HG03159 (cell line): ENCODE measurements at regions not wholly inside any gene's neighbourhood (a gene's known extent, or its start where the extent isn't known, plus 50 kb on each side); places are given as distances from the start of the nearest gene placed in this dataset.

Experiments
- ATAC-seq: cut with Tn5 transposase; IDR thresholded peaks from one replicate; pipeline ENCODE4 v1.9.1; 2021; ENCODE audit warnings: mild to moderate bottlenecking, moderate library complexity; ENCODE audit not compliant: unreplicated experiment

DNA sequence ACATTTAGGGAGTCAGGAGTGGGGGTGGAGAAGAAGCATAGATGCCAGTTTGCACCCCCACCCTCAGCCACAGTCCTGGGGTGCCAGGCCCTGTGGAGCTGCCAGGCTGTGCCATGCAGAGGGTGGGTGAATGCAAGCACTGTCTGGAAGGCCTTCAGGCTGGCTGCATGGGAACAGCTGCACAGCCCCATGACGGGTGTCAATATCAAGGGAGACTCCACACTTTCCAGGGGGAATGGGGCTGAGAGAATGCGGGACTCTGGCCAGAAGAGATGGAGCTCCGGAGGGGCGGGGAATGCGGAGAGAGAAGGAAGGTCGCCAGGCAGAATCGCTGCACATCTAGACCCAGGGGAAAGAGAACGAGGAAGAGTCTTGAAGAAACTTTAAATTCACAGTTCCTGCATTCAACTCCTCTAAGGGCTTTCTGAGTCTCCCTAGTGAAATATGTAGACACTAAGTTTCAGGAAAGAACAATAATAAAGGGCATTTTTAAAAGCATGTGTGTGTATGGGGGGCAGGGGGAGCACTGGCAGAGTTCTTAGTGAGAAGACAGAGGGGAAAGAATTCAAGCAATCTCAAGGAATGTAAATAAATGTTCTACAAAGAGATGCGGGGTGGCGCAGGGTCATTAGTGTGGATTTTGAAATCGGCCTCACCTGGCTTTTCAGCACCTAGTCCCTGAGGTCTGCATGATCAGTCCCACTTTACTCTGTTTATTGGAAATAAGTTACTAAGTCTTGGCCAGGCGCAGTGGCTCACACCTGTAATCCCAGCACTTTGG lies 59.1 kb downstream of the BOD1 start:
- no peak for ATAC-seq

DNA sequence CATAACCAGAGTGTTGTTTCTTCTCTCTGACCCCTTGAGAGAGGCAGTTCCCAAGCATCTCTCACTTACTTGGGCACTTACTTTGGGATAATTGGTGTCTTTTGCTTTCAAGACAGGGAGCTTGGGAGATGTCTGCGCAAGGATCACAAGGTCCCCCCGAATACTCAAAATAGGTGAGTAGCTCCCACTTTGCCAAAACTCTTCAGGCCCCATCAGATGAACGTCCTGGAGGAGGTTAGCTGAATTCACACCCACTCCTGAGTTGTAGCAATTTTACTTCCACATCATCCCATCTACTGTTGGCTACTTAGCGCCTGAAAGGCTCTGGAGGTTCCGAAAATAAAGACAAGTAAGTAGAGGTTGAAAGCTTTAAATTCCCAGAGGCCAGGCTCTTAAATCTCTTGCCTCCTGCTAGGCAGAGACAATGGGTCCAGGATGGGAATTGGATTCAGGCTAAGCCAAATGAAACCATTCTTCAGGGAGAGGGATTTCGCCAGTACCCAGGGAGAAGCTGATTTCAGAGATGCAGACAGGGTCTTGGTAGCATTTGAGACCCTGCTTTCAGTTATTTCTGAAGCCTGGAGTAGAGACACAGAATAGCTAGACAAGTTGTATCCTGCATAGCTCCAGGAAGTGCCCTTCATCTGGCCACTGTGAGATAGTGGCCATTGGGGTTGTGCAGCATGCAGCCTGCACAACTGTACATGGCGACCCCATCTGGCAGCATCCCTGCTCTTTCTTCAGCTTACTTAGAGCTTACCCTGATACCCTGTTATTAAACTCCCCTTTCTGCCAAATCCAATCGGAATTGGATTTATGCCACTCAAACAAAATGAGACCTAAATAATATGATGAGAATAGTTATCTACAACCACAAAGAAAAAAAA lies 60.1 kb downstream of the BOD1 start:
- ATAC-seq = no peak

DNA sequence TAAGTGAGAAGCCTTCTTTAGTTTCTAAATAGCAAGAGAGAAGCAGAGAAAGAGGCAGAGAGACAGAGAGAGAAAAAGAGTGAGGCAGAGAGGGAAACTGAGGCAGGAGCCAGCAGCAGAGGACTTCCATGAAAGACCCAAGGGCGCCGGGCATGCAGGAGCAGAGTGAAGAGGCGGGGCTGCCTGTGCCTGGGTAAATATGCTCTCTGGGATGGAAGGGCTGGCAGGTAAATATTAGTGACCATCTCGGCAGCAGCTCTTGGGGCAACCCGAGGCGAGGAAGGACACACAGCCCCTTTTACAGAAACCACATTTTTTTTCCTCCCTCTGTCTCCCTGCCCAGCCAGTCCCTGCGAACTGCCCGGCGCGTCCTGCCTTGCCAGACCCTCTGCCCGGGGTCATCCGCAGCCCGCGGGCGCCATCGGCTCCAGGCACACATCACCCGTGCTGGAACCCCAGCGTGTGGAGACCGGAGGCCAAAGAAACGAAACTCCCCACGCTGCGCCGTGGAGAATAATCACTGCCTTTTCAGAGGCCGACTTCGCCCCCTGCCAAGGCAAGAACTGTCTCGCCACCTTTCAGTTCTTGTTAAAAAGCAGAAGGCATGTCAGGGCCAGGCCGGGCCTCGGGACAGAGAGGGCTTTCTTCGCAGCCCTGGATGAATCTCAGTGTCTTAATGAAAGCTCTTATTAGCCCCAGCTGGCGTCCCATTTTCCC lies 61.3 kb downstream of the BOD1 start:
- ATAC-seq = no peak

DNA sequence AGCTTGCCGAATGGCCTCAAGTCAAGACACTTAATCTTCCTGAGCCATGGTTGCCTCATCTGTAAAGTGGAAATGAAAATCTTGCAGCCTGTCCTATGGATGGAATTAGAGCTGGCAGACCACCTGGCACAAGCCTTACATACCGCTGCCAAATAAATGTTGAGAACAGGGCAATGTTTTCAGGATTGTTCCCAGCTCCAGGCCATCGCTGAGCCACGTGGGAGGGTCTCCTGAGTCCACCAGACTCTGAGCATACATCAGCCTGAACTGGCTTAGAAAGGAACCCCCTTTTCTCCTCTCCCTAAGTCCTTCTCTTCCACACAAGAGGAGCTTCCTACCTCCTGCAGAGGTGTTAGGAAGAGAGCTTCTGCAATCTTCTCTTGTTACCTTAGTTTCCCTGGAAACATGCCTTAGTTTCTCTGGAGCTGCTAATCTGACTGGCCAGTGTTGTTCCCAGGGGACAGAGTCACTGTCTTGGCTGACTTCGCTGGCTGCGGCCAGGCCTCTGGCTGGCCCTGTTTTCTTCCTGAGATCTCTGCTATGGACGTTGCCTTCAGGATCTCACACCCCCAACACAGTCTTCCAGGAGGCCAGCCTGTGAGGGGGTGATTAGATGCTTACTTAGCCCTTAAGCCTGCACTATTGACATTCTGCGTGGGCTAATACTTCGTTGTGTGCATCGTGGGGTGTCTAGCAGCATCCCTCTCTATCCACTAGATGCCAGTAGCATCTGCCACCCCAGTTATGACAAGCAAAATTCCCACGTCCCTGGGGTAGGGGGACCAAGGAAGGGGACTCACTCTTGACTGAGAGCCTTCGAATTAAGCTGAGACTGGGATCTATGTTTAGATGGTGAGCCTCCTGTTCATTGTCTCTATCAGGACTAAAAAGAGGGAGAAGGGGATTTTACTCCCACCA lies 62.2 kb downstream of the BOD1 start:
- no peak for ATAC-seq

DNA sequence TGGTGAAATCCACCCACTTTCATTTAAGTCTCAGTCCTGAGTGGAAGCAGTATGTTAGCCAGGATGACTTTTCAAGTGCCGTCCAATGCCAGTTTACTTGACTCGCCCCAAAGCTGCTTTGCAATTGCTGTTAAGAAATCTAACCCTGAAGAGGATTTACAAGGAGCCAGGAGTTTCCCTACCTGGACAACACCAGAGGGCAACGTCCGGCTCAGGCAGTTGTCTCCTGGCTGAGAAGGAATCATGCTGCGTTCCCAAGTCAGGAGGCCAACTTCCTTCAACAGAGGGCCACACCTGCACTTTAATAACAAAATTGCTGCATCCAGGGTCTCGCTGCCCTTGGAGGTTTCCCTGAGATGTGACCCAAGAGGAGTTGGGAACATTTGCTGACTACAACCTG lies 65.8 kb downstream of the BOD1 start:
- ATAC-seq = no peak

DNA sequence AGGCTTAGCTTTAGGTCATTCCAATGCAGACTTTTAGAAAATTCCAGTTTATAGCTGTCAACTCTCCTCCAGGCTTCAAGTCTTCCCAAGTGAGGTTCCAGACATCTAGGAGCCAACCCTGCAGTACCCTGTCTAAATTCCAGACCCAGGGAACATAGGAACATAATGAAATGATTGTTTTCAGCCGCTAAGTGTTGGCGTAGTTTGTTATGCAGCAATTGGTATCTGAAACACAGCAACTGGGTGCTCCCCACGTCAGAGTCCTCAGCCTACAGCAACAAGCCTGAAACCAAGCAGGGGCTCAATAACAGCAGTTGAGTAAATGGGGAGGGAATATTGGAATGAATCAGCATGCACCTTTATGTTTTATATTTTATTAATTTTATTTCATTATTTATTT lies 66.8 kb downstream of the BOD1 start:
- no peak for ATAC-seq

DNA sequence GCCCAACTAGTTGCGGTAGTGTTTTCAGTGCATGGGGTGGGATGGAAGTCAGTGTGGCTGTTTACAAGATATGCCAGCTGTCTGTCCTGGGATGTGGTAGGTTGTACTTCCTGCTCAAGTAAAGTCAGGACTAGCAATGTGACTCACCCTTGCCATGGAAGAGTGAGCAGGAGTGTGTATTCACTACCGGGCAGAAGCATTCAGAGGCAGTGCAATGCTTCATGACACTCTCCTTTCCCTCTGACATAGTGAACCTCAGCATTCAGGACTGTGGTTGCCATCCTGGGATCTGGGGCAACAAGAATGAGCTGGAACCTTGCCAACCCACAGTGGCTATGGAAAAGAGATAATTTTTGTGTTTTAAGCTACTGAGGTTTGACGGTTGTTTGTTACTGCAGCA lies 68.9 kb downstream of the BOD1 start:
- ATAC-seq = no peak

DNA sequence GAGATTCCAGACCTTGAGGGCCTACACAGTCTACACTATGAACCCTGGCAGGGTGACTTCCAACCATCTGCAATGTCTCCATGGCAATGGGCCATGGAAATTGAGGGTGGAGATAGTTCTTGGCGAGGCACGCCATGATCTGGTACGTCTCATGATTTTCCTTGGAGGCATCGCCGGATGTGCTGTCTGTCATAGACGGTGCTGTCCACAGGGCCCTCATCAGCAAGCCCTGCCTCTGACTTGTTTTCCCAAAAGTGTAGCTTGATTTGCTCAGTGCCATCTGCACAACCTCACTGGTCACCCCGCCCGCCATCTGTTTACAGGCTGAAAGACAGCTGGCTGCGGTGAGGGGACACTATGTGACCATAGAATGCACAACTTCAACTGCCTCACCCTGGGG lies 73.5 kb downstream of the BOD1 start:
- ATAC-seq = no peak

DNA sequence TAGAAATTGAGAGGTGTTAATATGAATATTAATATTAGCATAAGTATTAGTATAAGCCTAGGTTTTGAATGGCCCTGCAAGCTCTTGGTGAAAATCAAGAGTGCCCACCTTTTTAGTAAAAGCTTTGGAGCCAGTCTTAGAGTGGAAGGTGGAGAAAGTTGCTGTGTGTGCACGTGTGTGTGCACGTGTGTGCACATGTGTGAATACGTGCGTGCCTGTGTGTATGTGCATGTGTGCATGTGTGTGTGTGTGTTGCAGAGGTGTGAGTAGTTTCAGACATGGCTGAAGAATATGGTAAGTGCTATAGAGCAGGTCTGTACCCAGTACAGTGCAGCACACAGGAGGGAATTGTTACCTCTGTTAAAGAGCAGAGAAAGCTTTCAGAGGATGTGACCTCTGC lies 74.3 kb downstream of the BOD1 start:
- ATAC-seq = no peak

DNA sequence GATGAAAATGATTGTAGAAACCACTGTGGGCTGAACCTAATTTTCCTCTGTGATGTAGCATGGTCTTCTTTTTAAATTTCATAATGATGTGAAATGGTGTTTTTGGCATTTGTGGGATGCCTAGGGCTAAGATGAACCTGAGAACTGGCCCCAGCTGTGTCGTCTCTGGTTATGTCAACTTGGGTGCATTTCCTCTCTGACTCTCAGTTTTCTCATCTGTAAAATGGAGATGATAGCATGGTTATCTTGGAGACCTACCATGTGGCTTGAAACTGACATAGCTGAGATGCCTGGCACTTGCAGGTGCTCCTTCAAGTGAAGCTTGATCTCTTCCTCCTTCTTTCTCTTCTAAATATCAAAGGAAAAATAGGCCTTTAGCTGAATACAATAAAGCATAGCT lies 77.8 kb downstream of the BOD1 start:
- ATAC-seq = no peak

DNA sequence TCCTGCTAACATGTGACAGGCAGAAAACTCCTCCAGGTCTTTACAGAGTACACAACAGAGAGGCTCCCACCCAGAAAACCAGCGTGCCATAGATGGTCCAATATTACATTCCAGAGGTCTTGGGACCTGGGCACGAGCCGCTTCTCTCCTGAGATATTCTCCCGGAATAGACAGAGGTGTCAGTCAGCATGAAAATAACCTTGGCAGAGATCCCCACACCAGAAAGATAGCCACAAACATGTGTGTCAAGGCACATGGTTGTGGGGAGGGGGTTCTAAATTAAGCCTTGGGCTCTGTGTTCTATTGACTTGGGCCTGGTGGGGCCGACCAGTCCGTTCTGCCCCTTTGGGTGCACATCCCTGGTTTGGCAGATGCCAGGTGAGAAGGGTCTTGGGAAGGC lies 78.4 kb downstream of the BOD1 start:
- ATAC-seq = no peak

DNA sequence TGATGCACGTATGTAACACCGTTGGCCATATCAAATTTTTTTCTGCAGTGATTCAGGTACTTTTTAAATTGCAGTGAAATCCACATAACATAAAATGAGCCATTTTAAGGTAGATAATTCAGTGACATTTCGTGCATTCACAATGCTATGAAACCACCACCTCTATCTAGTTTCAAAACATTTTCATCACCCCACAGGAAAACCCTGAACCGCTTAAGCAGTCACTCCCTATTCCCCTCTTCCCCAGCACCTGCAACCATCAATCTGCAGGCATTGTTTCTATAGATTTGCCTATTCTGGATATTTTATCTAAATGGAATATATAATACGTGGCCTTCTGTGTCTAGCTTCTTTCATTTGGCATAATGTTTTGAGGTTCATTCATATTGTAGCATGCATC lies 79.2 kb downstream of the BOD1 start:
- ATAC-seq = no peak

DNA sequence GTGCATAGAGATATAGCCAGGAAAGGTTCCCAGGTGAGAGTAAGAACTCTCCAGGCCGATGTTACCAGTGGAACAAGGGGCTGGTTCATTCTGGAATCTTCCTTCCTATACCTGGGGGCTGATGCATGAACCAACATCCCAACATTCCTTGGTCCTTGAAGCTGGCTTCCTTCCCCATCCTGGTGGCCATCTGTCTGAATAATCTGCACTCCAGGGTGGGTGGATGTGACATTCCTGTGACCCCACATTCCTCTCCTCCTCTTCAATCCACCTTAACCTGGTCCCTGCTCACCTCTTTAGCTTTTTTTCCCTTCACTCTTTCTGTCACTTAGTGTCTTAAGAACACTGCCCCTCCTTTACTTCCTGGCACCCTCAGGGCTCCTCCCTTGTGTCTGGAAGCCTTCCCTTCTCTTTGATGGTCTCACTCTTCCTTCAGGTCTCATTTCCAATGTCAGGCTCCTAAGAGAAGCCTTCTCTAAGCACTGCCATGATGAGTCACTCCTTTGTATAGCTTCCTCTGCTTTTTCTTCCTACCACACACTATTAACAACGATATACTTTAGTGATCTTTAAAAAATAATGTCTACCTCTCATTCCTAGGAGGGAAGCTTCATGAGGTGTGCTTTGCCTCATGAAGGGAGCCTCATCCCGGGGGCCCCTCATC lies 80.3 kb downstream of the BOD1 start:
- no peak for ATAC-seq

DNA sequence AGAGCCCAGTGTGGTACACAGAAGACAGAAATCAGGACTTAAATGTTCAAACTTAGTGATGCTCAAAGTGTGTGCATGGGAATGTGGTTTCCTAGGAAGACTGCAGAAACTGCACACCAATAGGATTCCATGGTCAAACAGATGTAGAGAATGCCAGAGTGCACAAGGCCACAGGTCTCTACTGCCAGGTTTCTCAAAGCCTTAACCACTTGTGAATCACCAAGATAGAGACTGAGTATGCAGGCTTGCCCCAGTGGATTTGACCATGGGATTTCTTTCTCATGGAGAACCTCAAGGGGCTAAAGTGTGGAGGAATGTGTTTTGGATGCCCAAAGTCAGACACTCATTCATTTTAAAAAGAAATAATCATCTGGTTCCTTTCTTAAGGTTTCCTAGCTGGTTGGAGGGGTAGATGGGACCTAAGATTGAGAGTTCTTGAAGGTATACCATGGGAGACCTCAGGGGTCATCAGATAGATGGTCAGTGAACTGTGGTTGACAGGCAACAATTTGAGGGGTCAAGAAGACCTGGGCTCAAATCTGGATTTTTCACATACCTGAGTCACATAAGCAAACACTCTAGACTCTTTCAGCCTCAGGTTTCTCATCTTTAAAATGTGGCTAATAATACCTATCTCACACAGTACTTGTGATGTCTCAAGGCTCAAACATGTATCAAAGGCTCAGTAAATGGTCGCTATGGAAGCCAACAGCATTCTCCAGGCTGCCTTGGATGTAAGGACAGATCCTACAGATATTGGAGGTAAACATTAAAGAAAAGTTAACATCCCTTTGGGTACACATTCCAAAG lies 81.1 kb downstream of the BOD1 start:
- no peak for ATAC-seq

DNA sequence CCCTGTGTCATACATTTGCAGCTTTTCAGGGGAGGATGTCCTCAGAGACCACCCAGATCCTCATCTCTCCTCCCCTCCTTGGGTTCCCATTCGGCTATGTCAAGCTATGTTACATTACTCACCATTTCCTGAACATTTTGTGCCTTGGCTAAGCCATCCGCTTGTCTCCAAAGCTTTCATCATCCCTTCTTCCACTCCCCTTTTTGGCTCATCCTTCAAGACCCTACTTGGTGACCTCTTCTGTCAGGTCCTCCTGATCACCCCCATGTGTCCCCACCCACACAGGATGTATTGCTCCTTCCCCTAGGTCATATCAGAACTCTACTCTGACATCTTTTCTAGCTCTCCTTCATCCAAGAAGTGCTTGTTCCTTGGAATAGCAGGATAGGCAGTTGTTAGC lies 81.8 kb downstream of the BOD1 start:
- ATAC-seq = no peak

DNA sequence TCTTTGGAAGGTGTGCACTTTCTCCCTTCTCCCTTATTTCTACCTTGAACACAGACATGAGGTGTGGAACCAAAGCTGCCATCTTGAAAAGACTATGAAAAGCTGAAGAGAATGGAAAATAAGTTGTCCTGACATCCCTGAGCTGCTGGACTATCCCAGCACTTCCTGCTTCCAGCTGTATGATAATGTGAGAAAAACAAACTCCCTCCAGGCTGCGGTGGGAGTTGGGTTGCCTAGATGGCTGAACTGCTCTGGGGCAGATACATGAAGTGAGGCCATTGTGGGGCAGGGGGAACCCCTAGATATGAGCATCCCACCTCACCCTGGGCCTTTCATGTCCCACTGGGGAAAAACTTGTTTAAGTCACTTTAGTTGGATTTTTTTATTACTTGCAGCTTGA lies 82.4 kb downstream of the BOD1 start:
- no peak for ATAC-seq

DNA sequence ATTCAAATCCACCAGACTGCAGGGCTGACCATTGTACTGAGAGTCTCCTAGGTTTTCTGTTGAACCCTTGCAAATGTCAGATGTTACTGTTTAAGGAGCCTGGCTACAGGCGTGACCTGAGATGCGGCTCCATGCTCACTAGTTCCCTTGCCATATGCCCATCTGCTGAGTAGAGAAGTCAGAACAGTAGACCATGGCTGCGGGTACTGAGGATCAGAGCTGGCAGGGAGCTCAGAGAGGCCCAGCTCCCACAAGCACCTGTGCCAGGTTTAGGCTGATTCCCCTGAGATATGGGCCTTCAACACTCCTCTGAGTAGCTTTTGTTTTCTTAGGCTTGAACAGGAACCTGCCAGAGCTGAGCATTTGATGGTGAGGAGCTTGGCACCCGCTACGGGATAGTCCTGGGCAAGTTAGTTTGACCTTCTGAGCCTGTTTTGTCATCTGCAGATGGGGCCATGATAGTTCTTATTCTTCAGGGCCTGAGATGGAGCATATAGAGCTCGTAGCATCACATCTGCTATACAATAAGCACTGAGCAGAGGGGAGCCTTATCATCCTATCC lies 83.7 kb downstream of the BOD1 start:
- ATAC-seq = no peak

DNA sequence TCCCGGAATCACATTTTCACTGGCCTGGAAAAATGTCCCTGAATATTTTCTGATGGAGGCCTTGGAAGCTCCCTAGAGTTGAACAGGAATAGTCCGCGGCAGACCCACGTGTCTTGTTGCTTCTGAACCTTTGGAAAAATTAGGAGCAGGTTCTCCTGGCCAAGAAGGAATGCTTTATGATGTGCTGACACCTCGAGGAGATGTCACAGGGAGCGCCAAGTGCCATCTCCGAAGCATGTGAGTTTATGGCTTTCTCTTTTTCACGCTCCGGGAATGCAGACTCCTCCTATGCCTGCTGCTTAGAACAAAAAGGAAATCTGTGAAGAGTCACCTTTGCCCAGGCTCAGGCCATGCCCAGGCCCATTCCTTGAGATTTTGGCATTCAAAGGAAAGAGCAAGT lies 84.6 kb downstream of the BOD1 start:
- ATAC-seq = no peak

DNA sequence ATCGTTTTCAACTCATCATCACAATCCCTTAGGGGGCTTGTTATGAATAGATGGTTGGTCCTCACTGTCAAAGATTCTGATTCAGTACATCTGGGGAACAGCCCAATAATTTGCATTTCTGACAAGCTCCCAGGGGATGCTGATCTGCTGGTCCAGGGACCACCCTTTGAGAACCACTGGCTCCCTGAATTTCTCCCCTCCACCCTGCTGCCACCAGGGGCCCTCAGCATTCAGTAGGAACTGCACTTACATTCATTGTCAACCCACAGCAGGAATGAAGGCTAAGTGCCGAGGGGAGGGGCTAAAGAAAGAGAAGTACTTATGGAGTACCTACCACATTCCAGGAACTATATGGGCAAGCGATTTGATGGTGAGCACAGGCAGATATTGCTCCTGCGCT lies 85.9 kb downstream of the BOD1 start:
- no peak for ATAC-seq
